ENCODE measurements at regions not wholly inside any gene's neighbourhood (a gene's known extent, or its start where the extent isn't known, plus 50 kb on each side); places are given as distances from the start of the nearest gene placed in this dataset.

GRCh38 chr2:120555092-120555491 lies 180.6 kb upstream of the GLI2 start (continued):
- TF ChIP-seq ZKSCAN8 (CRISPR knock-in tag; IDR thresholded peaks at IDR 0.05) (no peak), HNRNPL (IDR thresholded peaks at IDR 0.05; ENCODE audit: low read depth, low read length) (no peak), FOXJ3 (CRISPR knock-in tag; IDR thresholded peaks at IDR 0.05) (no peak)

GRCh38 chr2:120556911-120557310 lies 178.8 kb upstream of the GLI2 start:
- POLR2A ChIA-PET: no interaction called here
- H3K9ac ChIP-seq (ENCODE audit: insufficient read depth in 1 of 2, low read depth in 2 of 2, low read length in 2 of 2): no peak overlapping the region
- H4K20me1 ChIP-seq (replicated peaks; ENCODE audit: control insufficient read depth, insufficient read depth, low read length): peaks cover 7% of the 10 kb centered on the region
- CTCF ChIA-PET (ENCODE audit: low intra/inter-chr PET ratio): no interaction called here
- H3K36me3 ChIP-seq (ENCODE audit: control insufficient read depth, insufficient read depth, low read length): no peaks in the 10 kb centered on the region
- 0% methylated on average over 3 of the region's 3 CpGs for WGBS (ENCODE audit: insufficient coverage, low coverage, missing lambda C conversion rate)
- no peaks in the 10 kb centered on the region for H3K4me1 ChIP-seq (replicated peaks in 1 of 2; ENCODE audit: control insufficient read depth in 2 of 2, insufficient read depth in 2 of 2, low read length in 2 of 2)
- peaks cover 9 to 32% of the 10 kb centered on the region in 2 experiments; a peak in 4 of 5 replicates for H3K27me3 ChIP-seq (ENCODE audit: control insufficient read depth in 2 of 2, insufficient read depth in 2 of 2, low read length in 2 of 2)
- no peaks in the 10 kb centered on the region for H3K9me3 ChIP-seq (replicated peaks; ENCODE audit: control insufficient read depth, insufficient read depth, low read depth, low read length)
- ATAC-seq: no peak
- no peak for DNase-seq (ENCODE audit: extremely low read depth in 1 of 4, low spot score in 3 of 4)
- in situ Hi-C loops (cut with MboI): no loop called here
- H3K79me2 ChIP-seq (ENCODE audit: control insufficient read depth, insufficient read depth, low read length): no peaks in the 10 kb centered on the region
- H3K9me1 ChIP-seq (ENCODE audit: control insufficient read depth, insufficient read depth, low read length): no peaks in the 10 kb centered on the region
- intact Hi-C loops (cut with micrococcal nuclease): no loop called here
- H3K4me3 ChIP-seq: no peak overlapping the region
- H2AFZ ChIP-seq (ENCODE audit: low read depth, low read length): no peak overlapping the region
- H3K4me2 ChIP-seq (ENCODE audit: insufficient read depth, low read length): no peak overlapping the region
- BruUV-seq (replicated peaks): no TSS peak
- no peak overlapping the region for H3K27ac ChIP-seq (ENCODE audit: extremely low read depth, low read depth, low read length)
- FAIRE-seq: no peak
- TF ChIP-seq ZMIZ1 (IDR thresholded peaks at IDR 0.05; ENCODE audit: low read depth in 2 of 2, low read length in 2 of 2) (0 out of 4 replicates have a peak, but pooled peaks of 1 of the 2 experiments have one; percentile 60), ELK1 (CRISPR knock-in tag; IDR thresholded peaks at IDR 0.05) (no peak), ZBTB17 (CRISPR knock-in tag; IDR thresholded peaks at IDR 0.05) (peak; percentile 81), ZNF561 (CRISPR knock-in tag; conservative IDR thresholded peaks at IDR 0.05) (no peak), ARNT (IDR thresholded peaks at IDR 0.05) (no peak), MLLT1 (IDR thresholded peaks at IDR 0.05) (peak in 1 of 2 experiments; percentile 78; a peak in 2 of 4 replicates), TFE3 (CRISPR knock-in tag; IDR thresholded peaks at IDR 0.05) (no peak), PHF21A (IDR thresholded peaks at IDR 0.05; ENCODE audit: borderline replicate concordance, low read depth) (no peak), SP1 (CRISPR knock-in tag; IDR thresholded peaks at IDR 0.05) (no peak)
